GOT3 (cell line): ENCODE measurements at regions not wholly inside any gene's neighbourhood (a gene's known extent, or its start where the extent isn't known, plus 50 kb on each side); places are given as distances from the start of the nearest gene placed in this dataset.

Source experiments
- DNase-seq: peaks from one replicate; lab custom pipeline; 2025; ENCODE audit warnings: mixed read lengths; lab: John Stamatoyannopoulos, UW

DNA sequence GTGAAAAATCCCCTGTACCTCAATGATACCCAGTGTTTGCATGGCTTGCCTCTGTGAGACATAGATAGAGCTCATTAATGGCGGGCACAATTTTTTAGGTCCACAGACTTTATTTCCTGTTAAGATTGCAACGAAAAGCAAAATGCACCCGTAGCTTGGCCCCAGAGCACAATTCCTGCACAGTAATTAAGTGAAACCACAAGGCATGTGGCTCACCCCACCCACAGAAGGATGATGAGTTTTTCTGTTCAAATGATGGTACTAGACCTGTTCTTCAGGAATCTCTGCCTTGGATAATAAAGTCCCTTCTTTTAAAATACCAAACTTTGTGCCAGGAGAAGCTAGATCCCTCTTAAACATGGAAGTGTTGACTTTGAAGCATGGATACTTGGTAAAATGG lies 738.1 kb downstream of the QKI start:
- no peak for DNase-seq

- no peak for DNase-seq
Observed at GRCh38 chr6:164151161-164152120, 736.9 kb downstream of the QKI start.

GRCh38 chr6:164150232-164150631 lies 735.7 kb downstream of the QKI start:
- no peak for DNase-seq

- DNase-seq, result no peak
Observed at GRCh38 chr6:164148788-164149187, 734.3 kb downstream of the QKI start.

DNA sequence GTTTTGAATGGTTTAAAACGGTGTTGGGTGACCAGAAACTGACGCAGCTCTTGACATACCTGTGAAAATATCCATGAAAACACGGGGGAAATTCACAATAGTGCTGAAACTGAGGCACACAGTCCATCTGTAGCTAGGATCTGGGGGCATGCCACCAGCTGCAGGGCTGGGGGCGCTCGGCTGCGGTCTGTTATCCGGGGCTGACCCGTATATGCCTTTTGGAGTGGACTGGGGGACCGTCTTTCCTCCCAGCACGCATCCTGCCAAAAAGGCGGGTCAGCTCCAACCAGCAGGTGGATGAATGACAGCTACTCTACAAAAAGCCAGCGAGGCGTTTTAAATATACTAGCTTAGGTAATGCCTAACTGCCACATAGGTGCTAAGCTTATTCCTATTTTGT lies 729.8 kb downstream of the QKI start:
- DNase-seq, result no peak

- no peak for DNase-seq
Observed at GRCh38 chr6:164142322-164142721, 727.8 kb downstream of the QKI start.

DNA sequence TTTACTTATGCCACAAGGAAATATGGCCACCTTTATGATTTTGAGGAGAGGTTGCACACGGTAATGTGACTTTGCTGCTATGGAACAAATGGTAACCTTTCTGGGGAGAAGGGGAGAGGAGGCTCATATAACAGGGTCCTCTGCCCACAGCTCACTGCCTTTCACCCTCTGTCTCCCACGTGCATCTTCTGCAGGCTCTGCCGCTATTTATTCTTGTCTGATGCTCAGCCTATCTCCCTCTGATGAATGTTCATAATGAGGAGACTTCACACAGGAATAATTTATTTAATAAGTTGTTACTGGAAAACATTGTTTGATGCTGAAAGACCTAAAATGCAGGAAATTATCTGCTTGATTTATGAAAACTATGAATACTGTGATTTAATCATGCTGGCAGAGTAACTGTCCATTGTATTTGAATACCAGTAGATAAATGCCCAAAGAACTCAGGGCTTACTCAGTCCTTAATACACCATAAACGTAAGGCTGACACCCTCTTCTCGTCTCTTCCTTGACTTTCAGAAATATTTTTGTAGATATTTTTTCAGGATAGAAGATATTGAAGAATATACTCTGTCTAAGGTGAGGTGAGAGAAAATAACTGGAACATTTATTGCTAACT lies 721.1 kb downstream of the QKI start:
- DNase-seq, result no peak

- no peak for DNase-seq
Observed at GRCh38 chr6:164133095-164133494, 718.6 kb downstream of the QKI start.

GRCh38 chr6:164130585-164130984 lies 716.1 kb downstream of the QKI start:
- no peak for DNase-seq

- no peak for DNase-seq
Observed at GRCh38 chr6:164130151-164130550, 715.6 kb downstream of the QKI start.

DNA sequence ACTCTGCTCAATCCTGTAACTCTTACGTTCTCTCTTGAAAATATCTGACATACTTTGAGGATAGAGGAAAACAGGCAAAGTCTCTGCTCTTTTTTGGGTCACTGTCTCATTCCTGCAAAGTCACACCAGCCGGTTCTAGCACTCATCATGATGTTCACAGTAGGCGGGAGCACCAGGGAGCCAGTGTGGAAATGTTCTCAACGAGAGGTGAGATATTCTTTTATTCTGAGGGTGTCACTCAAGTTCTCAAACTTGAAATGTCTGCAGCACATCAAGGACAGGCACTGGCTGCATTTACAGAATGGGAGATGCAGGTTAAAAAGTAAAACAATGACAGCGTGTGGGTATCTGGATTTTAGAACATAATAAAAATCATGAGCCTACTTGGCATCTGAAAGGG lies 714.7 kb downstream of the QKI start:
- DNase-seq, result no peak

- no peak for DNase-seq
Observed at GRCh38 chr6:164128101-164128500, 713.6 kb downstream of the QKI start.

GRCh38 chr6:164124986-164125385 lies 710.5 kb downstream of the QKI start:
- no peak for DNase-seq

DNA sequence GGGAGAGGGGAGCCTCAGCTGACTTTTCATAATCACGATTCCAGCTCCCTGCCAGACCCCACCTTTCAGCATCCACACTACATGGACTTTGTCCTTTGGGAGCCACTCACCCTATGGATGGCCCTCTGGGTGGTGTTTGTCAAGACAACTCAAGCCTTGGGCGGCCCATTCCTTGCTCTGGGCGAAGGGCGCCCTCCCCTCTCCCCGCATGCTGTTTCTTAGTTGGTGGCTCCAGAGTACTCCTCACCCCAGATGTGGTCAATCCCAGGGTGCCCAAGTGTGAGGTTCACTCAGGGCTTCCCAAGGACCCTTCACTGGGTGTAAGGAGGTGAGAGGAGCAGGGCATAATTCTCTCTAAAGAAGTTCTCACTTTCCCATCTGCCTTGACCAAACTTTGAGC lies 710.0 kb downstream of the QKI start:
- DNase-seq, result no peak

DNA sequence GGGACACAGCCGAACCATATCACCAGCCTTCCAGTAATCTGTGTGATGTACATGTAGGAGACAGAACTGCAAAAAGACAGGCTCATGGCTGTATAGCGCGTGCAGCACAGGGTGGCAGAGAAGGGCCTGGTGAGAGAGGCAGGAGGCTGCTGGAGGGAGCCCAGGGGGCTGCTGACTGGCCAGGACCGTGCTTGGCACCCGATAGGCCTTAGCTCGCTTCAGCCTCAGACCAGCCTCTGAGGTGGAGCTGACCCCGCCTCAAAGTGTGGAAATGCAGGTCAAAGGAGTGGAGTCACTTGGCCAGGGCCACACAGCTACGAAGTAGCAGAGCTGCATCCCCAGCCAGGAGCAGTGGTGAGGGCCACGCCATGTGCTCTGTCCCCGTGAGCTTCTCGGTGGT lies 707.6 kb downstream of the QKI start:
- no peak for DNase-seq

DNA sequence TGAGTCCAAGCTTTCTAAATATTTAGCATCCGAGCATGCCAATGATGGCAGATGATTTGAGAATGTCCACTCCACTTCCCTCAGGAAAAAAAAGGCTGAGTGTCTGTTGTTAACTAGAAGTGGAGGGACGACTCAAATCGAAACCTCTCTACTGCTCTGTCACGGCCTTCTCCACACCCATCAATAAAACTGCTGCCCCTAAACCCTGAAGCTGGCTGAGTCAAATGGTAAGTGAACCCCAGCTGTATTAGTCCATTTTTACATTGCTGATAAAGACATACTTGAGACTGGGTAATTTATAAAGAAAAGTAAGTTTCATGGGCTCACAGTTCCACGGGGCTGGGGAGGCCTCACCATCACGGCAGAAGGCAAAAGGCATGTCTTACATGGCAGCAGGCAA lies 707.0 kb downstream of the QKI start:
- no peak for DNase-seq

DNA sequence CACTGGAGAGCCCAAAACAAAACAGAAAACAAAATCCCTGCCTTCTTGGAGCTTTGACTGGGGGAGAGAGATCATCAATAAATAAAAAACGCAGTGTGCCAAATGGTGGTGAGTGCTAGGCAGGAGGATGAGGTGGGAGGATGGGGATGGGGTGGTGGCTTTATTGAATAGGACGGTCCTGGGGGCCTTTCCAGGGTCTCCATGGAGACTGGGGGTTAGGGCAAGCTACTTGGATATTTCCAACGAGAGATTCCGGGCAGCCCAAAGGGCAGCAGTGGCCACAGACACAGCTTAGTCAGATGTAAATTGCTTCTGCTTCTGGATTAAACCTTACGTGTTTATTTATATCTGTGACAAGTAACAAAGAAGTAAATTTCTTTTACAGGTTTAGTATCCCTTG lies 700.1 kb downstream of the QKI start:
- DNase-seq, result no peak

- no peak for DNase-seq
Observed at GRCh38 chr6:164114051-164114450, 699.5 kb downstream of the QKI start.

DNA sequence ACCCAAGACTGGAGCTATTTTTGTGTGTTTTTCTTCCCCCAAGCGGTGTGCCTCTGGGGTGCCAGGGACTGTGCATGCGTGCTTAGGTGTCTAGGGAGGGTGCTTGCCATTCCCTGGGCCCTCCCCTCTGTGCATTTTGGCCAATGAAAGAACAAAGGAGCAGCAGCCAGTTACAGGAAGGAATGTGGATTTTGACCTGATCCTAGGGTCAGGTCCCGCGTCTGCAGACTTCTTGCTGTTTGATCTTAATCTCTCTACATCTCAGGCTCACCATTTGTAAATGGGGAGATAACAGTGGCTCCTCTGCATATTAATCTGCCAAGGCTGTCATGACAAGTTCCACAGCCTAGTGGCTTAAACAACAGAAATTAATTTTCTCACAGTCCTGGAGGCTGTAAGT lies 699.1 kb downstream of the QKI start:
- no peak for DNase-seq

DNA sequence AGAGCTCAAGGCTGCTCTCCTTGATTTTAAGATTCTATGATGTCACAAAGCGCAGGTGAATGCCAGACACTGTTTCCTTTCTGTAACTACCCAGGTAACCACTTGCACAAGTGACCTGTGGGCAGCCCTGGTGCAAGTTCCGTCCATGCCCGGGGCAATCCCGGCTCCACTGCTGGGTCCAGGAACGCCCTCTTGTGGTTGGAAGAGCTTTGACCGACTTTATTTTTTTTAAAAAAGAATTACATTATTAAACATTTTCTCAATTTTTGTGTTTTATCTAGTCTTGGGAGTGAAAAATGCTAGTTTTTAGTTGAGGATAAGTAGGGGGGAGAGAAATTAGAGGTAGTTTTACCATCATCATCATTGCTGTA lies 695.2 kb downstream of the QKI start:
- DNase-seq, result no peak

GRCh38 chr6:164108869-164109769 lies 694.6 kb downstream of the QKI start:
- no peak for DNase-seq

GRCh38 chr6:164108092-164108491 lies 693.6 kb downstream of the QKI start:
- DNase-seq, result no peak
